Stomach (tissue), 4 donors: ENCODE measurements at regions not wholly inside any gene's neighbourhood (a gene's known extent, or its start where the extent isn't known, plus 50 kb on each side); places are given as distances from the start of the nearest gene placed in this dataset.

ENCODE experiments used
- CTCF ChIP-seq, 7 experiments: fragments of 450-650 bp in 4 of 7; fragments of 200-600 bp in 3 of 7; sonication (generic) in 3 of 7; IDR thresholded peaks; one replicate each; pipeline ENCODE4 v1.5.1; 2016 to 2019; ENCODE audit warnings: antibody characterized with exemption in 7 of 7, control low read depth in 2 of 7, mild to moderate bottlenecking in 1 of 7
- EP300 ChIP-seq: sonication (generic); formaldehyde crosslinking; IDR thresholded peaks from one replicate; pipeline ENCODE4 v1.6.1; 2017; ENCODE audit warnings: antibody characterized with exemption
- POLR2A ChIP-seq, 4 donors: fragments of 450-650 bp; IDR thresholded peaks; one replicate each; pipeline ENCODE4 v1.6.1; 2016; ENCODE audit warnings: antibody characterized with exemption in 4 of 4, control low read depth in 2 of 4, mild to moderate bottlenecking in 1 of 4, moderate library complexity in 1 of 4

GRCh38 chr1:221415651-221416050 is 326.2 kb downstream of the DUSP10 start:
- TF ChIP-seq POLR2A (IDR thresholded peaks at IDR 0.05) = no peak
- no peak for TF ChIP-seq EP300
- TF ChIP-seq CTCF (IDR thresholded peaks at IDR 0.05) = no peak
